Ishikawa (cell line): ENCODE measurements at regions not wholly inside any gene's neighbourhood (a gene's known extent, or its start where the extent isn't known, plus 50 kb on each side); places are given as distances from the start of the nearest gene placed in this dataset.

ENCODE experiments used
- CEBPB ChIP-seq: IDR thresholded peaks from 2 replicates; pipeline ENCODE4 v1.6.1; 2012
- CREB1 ChIP-seq: IDR thresholded peaks from 2 replicates; pipeline ENCODE4 v1.6.1; 2012; ENCODE audit warnings: low read depth
- EGR1 ChIP-seq: IDR thresholded peaks from 2 replicates; pipeline ENCODE4 v1.6.1; 2012
- EP300 ChIP-seq: IDR thresholded peaks from 2 replicates; pipeline ENCODE4 v1.6.1; 2012; ENCODE audit warnings: borderline replicate concordance
- FOXM1 ChIP-seq: IDR thresholded peaks from 2 replicates; pipeline ENCODE4 v1.6.1; 2012; ENCODE audit warnings: low read depth, borderline replicate concordance
- NFIC ChIP-seq: IDR thresholded peaks from 2 replicates; pipeline ENCODE4 v1.6.1; 2012
- RAD21 ChIP-seq: IDR thresholded peaks from 2 replicates; pipeline ENCODE4 v1.6.1; 2012; ENCODE audit warnings: low read depth
- TAF1 ChIP-seq: IDR thresholded peaks from 2 replicates; pipeline ENCODE4 v1.6.1; 2012; ENCODE audit warnings: low read depth, mild to moderate bottlenecking
- TCF12 ChIP-seq: IDR thresholded peaks from 2 replicates; pipeline ENCODE4 v1.6.1; 2012; ENCODE audit warnings: low read depth
- TEAD4 ChIP-seq: IDR thresholded peaks from 2 replicates; pipeline ENCODE4 v1.6.1; 2012
- YY1 ChIP-seq: IDR thresholded peaks from 2 replicates; pipeline ENCODE4 v1.6.1; 2012; ENCODE audit warnings: low read depth
- ZBTB7A ChIP-seq: IDR thresholded peaks from 2 replicates; pipeline ENCODE4 v1.6.1; 2012; ENCODE audit warnings: low read depth
- TF ChIP-seq, protein P1 (sequence below): IDR thresholded peaks from 2 replicates; pipeline ENCODE4 v1.6.1; 2012; ENCODE audit warnings: low read depth, mild to moderate bottlenecking
- TF ChIP-seq, protein P2 (sequence below): IDR thresholded peaks from 2 replicates; pipeline ENCODE4 v1.6.1; 2012
- TF ChIP-seq, protein P3 (sequence below): IDR thresholded peaks from 2 replicates; pipeline ENCODE4 v1.6.1; 2012

DNA sequence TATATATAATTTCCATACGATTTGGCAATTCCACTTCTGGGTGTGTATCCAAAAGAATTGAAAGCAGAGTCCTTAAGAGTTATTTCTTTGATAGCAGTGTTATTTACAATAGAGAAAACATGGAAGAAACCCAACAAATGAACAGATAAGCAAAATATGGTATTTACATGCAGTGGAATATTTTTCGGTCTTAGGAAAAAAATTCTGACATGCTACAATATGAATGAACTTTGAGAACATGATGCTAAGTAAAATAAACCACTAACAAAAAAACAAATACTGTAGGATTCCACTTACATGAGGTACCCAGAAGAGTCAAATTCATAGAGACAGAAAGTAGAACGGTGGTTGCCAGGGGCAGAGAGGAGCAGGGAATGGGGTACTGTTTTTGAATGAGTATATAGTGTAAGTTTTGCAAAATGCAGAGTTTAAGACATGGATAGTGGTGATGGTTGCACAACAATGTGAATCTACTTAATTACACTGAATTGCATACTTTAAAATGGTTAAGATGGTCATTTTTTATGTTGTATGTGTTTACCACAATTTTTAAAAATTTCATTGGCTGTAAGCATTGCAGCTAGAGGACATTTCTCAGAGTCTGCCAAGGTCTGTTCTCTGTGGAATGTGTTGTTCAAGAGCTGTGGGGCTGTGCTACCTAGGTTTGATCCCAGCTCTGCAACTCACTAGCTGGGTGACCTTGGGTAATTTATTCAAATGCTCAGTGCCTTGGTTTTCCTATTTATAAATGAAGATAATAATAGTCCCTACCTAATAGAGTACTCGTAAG is 122.1 kb downstream of the MEX3B start:
- TF ChIP-seq, protein P1, sequence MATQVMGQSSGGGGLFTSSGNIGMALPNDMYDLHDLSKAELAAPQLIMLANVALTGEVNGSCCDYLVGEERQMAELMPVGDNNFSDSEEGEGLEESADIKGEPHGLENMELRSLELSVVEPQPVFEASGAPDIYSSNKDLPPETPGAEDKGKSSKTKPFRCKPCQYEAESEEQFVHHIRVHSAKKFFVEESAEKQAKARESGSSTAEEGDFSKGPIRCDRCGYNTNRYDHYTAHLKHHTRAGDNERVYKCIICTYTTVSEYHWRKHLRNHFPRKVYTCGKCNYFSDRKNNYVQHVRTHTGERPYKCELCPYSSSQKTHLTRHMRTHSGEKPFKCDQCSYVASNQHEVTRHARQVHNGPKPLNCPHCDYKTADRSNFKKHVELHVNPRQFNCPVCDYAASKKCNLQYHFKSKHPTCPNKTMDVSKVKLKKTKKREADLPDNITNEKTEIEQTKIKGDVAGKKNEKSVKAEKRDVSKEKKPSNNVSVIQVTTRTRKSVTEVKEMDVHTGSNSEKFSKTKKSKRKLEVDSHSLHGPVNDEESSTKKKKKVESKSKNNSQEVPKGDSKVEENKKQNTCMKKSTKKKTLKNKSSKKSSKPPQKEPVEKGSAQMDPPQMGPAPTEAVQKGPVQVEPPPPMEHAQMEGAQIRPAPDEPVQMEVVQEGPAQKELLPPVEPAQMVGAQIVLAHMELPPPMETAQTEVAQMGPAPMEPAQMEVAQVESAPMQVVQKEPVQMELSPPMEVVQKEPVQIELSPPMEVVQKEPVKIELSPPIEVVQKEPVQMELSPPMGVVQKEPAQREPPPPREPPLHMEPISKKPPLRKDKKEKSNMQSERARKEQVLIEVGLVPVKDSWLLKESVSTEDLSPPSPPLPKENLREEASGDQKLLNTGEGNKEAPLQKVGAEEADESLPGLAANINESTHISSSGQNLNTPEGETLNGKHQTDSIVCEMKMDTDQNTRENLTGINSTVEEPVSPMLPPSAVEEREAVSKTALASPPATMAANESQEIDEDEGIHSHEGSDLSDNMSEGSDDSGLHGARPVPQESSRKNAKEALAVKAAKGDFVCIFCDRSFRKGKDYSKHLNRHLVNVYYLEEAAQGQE = no peak
- TF ChIP-seq FOXM1 = no peak
- no peak for TF ChIP-seq EP300
- no peak for TF ChIP-seq EGR1
- TF ChIP-seq YY1 = no peak

GRCh38 chr15:81922143-81922542 is 123.7 kb downstream of the MEX3B start:
- no peak for TF ChIP-seq YY1
- no peak for TF ChIP-seq EP300
- TF ChIP-seq TCF12 = no peak
- TF ChIP-seq, protein P2, sequence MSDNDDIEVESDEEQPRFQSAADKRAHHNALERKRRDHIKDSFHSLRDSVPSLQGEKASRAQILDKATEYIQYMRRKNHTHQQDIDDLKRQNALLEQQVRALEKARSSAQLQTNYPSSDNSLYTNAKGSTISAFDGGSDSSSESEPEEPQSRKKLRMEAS = no peak
- no peak for TF ChIP-seq ZBTB7A

GRCh38 chr15:81921163-81921562 is 124.7 kb downstream of the MEX3B start:
- TF ChIP-seq EGR1 (no peak), ZBTB7A (no peak), NFIC (no peak), TEAD4 (no peak), EP300 (no peak), CREB1 (no peak), TCF12 (no peak)

DNA sequence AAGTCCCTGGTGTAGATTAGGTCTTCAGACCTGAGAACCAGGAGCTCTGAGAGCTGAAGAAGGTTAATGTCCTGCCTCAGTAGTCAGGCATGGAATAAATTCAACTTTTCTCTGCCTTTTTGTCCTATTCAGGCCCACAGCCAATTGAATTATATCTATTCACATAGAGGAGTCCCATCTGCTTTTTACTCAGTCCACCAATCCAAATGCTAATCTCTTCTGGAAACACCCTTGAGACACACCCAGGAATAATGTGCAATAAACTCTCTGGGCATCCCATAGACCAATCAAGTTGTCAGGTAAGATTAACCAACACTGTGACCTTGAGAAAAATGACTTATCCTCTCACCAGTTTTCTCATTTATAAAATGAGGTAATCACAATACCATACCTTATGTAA is 129.4 kb downstream of the MEX3B start:
- TF ChIP-seq, protein P1 = no peak
- TF ChIP-seq EGR1 = no peak
- TF ChIP-seq TCF12 = no peak
- no peak for TF ChIP-seq CEBPB
- TF ChIP-seq CREB1 = no peak
- TF ChIP-seq RAD21 = no peak
- TF ChIP-seq, protein P3, sequence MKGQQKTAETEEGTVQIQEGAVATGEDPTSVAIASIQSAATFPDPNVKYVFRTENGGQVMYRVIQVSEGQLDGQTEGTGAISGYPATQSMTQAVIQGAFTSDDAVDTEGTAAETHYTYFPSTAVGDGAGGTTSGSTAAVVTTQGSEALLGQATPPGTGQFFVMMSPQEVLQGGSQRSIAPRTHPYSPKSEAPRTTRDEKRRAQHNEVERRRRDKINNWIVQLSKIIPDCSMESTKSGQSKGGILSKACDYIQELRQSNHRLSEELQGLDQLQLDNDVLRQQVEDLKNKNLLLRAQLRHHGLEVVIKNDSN = no peak
- TF ChIP-seq, protein P2 = no peak
- TF ChIP-seq TAF1 = no peak
- no peak for TF ChIP-seq NFIC
- no peak for TF ChIP-seq YY1

GRCh38 chr15:81915990-81916389 is 129.8 kb downstream of the MEX3B start:
- no peak for TF ChIP-seq NFIC
- TF ChIP-seq, protein P2 = no peak
- no peak for TF ChIP-seq TAF1
- no peak for TF ChIP-seq CREB1

GRCh38 chr15:81914734-81915256 is 131.0 kb downstream of the MEX3B start:
- TF ChIP-seq, protein P3 = no peak
- TF ChIP-seq, protein P2 = no peak
- no peak for TF ChIP-seq TCF12
